Coronary artery (tissue), 2 donors: ENCODE measurements at regions not wholly inside any gene's neighbourhood (a gene's known extent, or its start where the extent isn't known, plus 50 kb on each side); places are given as distances from the start of the nearest gene placed in this dataset.

Experiments
- DNase-seq: peaks from one replicate; pipeline ENCODE4 v3.0.0-alpha.2; 2017; ENCODE audit warnings: low spot score
- H3K27ac ChIP-seq, 2 donors: fragments of 200-600 bp; sonication (generic); one replicate each; pipeline ENCODE4 v1.5.1; 2016 to 2019
- H3K4me3 ChIP-seq: fragments of 200-600 bp; sonication (generic); 2 replicates; pipeline ENCODE4 v1.5.1; 2016; ENCODE audit warnings: mild to moderate bottlenecking, moderate library complexity
- CTCF ChIP-seq: fragments of 200-600 bp; sonication (generic); IDR thresholded peaks from one replicate; pipeline ENCODE4 v1.5.1; 2019; ENCODE audit warnings: antibody characterized with exemption

- TF ChIP-seq CTCF, result no peak
- H3K27ac ChIP-seq, result no peak overlapping the region
- H3K4me3 ChIP-seq, result no peak overlapping the region
- no peak for DNase-seq
These were observed 391.5 kb downstream of the SHANK2 start for GRCh38 chr11:70860888-70861287.

- Histone ChIP-seq H3K4me3 (no peak overlapping the region), H3K27ac (no peak overlapping the region)
- no peak for TF ChIP-seq CTCF
- DNase-seq, result no peak
These were observed 390.8 kb downstream of the SHANK2 start for GRCh38 chr11:70861559-70861958.

GRCh38 chr11:70862093-70862492, 390.3 kb downstream of the SHANK2 start:
- H3K27ac ChIP-seq, result no peak overlapping the region
- no peak for DNase-seq
- no peak overlapping the region for H3K4me3 ChIP-seq
- no peak for TF ChIP-seq CTCF

- Histone ChIP-seq H3K27ac (no peak overlapping the region), H3K4me3 (no peak overlapping the region)
- DNase-seq, result no peak
- no peak for TF ChIP-seq CTCF
These were observed 389.2 kb downstream of the SHANK2 start for GRCh38 chr11:70863186-70863585.

- no peak overlapping the region for H3K27ac ChIP-seq
- TF ChIP-seq CTCF, result no peak
- no peak for DNase-seq
- H3K4me3 ChIP-seq, result no peak overlapping the region
These were observed 388.4 kb downstream of the SHANK2 start for GRCh38 chr11:70863993-70864392.

GRCh38 chr11:70865356-70865755, 387.0 kb downstream of the SHANK2 start:
- H3K4me3 ChIP-seq, result no peak overlapping the region
- DNase-seq, result no peak
- H3K27ac ChIP-seq, result no peak overlapping the region
- TF ChIP-seq CTCF, result no peak

- no peak overlapping the region for H3K4me3 ChIP-seq
- no peak for DNase-seq
- TF ChIP-seq CTCF, result no peak
- H3K27ac ChIP-seq, result no peak overlapping the region
These were observed 385.5 kb downstream of the SHANK2 start for GRCh38 chr11:70866834-70867233.
